Stimulated activated naive CD8-positive, alpha-beta T cell treated with anti-CD3 and anti-CD28 coated beads, Interleukin-15, Interleukin-2, amounts not matched to agents 100 U/mL and 50 U/mL, for 24 hours (primary cell): ENCODE measurements at regions not wholly inside any gene's neighbourhood (a gene's known extent, or its start where the extent isn't known, plus 50 kb on each side); places are given as distances from the start of the nearest gene placed in this dataset.
A peak's percentile ranks its signal among the peaks of the same experiment; 100 is the strongest.

ENCODE experiments used
- ATAC-seq: fragments of 150-1000 bp; cut with Tn5 transposase; one replicate; pipeline ENCODE4 v1.10.0; 2021
- DNase-seq: peaks from one replicate; pipeline ENCODE4 v3.0.0; 2021

GRCh38 chr4:59068722-59069418, 1958.7 kb upstream of the IGFBP7 start:
- DNase-seq = no peak
- ATAC-seq = no peak

- no peak for DNase-seq
- ATAC-seq = no peak
Measured at GRCh38 chr4:59086410-59086809, 1976.2 kb upstream of the IGFBP7 start.

GRCh38 chr4:59091146-59092142, 1981.3 kb upstream of the IGFBP7 start:
- ATAC-seq (peak; percentile 19), DNase-seq (no peak)

- DNase-seq = no peak
- ATAC-seq = no peak
Measured at GRCh38 chr4:59094505-59094904, 1984.3 kb upstream of the IGFBP7 start.

GRCh38 chr4:59102311-59102710, 1992.1 kb upstream of the IGFBP7 start:
- ATAC-seq (no peak), DNase-seq (no peak)

- DNase-seq = no peak
Measured at GRCh38 chr4:59120287-59120814, 2010.2 kb upstream of the IGFBP7 start.

GRCh38 chr4:59122626-59123025, 2012.4 kb upstream of the IGFBP7 start:
- ATAC-seq = no peak

More at GRCh38 chr4:59120287-59120814, 2010.2 kb upstream of the IGFBP7 start:
- no peak for ATAC-seq

GRCh38 chr4:59126159-59126558, 2016.0 kb upstream of the IGFBP7 start:
- no peak for ATAC-seq

More at GRCh38 chr4:59122626-59123025, 2012.4 kb upstream of the IGFBP7 start:
- no peak for DNase-seq

GRCh38 chr4:59127006-59127405, 2016.8 kb upstream of the IGFBP7 start:
- ATAC-seq (no peak), DNase-seq (no peak)

More at GRCh38 chr4:59126159-59126558, 2016.0 kb upstream of the IGFBP7 start:
- no peak for DNase-seq

GRCh38 chr4:59127743-59128142, 2017.6 kb upstream of the IGFBP7 start:
- no peak for DNase-seq
- no peak for ATAC-seq

- ATAC-seq = no peak
- DNase-seq = no peak
Measured at GRCh38 chr4:59135248-59135985, 2025.2 kb upstream of the IGFBP7 start.

GRCh38 chr4:59161249-59161648, 2038.9 kb upstream of the ADGRL3 start:
- no peak for DNase-seq
- ATAC-seq = no peak

- DNase-seq (no peak), ATAC-seq (no peak)
Measured at GRCh38 chr4:59175617-59176016, 2024.5 kb upstream of the ADGRL3 start.

- ATAC-seq (no peak), DNase-seq (no peak)
Measured at GRCh38 chr4:59179372-59179771, 2020.8 kb upstream of the ADGRL3 start.

GRCh38 chr4:59180161-59180560, 2020.0 kb upstream of the ADGRL3 start:
- no peak for ATAC-seq

GRCh38 chr4:59180969-59181368, 2019.2 kb upstream of the ADGRL3 start:
- DNase-seq = no peak

More at GRCh38 chr4:59180161-59180560, 2020.0 kb upstream of the ADGRL3 start:
- no peak for DNase-seq

GRCh38 chr4:59195839-59196238, 2004.3 kb upstream of the ADGRL3 start:
- DNase-seq (no peak), ATAC-seq (no peak)

More at GRCh38 chr4:59180969-59181368, 2019.2 kb upstream of the ADGRL3 start:
- no peak for ATAC-seq

GRCh38 chr4:59200992-59201391, 1999.1 kb upstream of the ADGRL3 start:
- DNase-seq = no peak
- no peak for ATAC-seq

- no peak for ATAC-seq
- no peak for DNase-seq
Measured at GRCh38 chr4:59217910-59218631, 1982.1 kb upstream of the ADGRL3 start.

GRCh38 chr4:59222221-59222620, 1977.9 kb upstream of the ADGRL3 start:
- ATAC-seq = no peak

GRCh38 chr4:59223292-59223941, 1976.7 kb upstream of the ADGRL3 start:
- DNase-seq = no peak
- ATAC-seq = no peak

More at GRCh38 chr4:59222221-59222620, 1977.9 kb upstream of the ADGRL3 start:
- no peak for DNase-seq
